Body of pancreas (tissue), 4 donors: ENCODE measurements at regions not wholly inside any gene's neighbourhood (a gene's known extent, or its start where the extent isn't known, plus 50 kb on each side); places are given as distances from the start of the nearest gene placed in this dataset.

ENCODE experiments used
- ATAC-seq: fragments of 150-250 bp; one replicate; pipeline ENCODE4 v1.9.1; 2016
- DNase-seq, 4 donors: peaks; one replicate each; pipeline ENCODE4 v3.0.0-alpha.2; 2019
- H3K27ac ChIP-seq, 4 donors: fragments of 200-600 bp; sonication (generic); 1 replicate in 3 of 4; 2 replicates in 1 of 4; pipeline versions ENCODE4 v1.5.1 to v1.6.1; 2016 to 2019; ENCODE audit warnings: mild to moderate bottlenecking in 1 of 4, mixed read lengths in 1 of 4, moderate library complexity in 1 of 4
- H3K27me3 ChIP-seq, 2 donors: fragments of 200-600 bp; sonication (generic); one replicate each; pipeline ENCODE4 v1.6.0; 2016; ENCODE audit warnings: mild to moderate bottlenecking in 1 of 2
- H3K36me3 ChIP-seq, 2 donors: fragments of 200-600 bp; sonication (generic); replicated peaks in 1 of 2; 2 replicates each; pipeline ENCODE4 v1.5.1; 2016; ENCODE audit warnings: low read depth in 2 of 2; ENCODE audit not compliant: insufficient read depth in 1 of 2
- H3K4me1 ChIP-seq: fragments of 200-600 bp; sonication (generic); one replicate; pipeline ENCODE4 v1.6.0; 2016
- H3K4me3 ChIP-seq, 2 donors: fragments of 200-600 bp; sonication (generic); 1 replicate in 1 of 2; 2 replicates in 1 of 2; pipeline ENCODE4 v1.5.1; 2016 to 2019
- H3K9me3 ChIP-seq, 3 donors: fragments of 200-600 bp; sonication (generic); 1 replicate in 2 of 3; 2 replicates in 1 of 3; pipeline ENCODE4 v1.5.1; 2016
- CTCF ChIP-seq, 7 experiments: fragments of 450-650 bp in 4 of 7; fragments of 200-600 bp in 3 of 7; sonication (generic) in 3 of 7; IDR thresholded peaks; one replicate each; pipeline ENCODE4 v1.5.1; 2016 to 2019; ENCODE audit warnings: antibody characterized with exemption in 7 of 7
- POLR2A ChIP-seq, 3 donors: fragments of 450-650 bp; IDR thresholded peaks; one replicate each; pipeline ENCODE4 v1.6.1; 2016; ENCODE audit warnings: antibody characterized with exemption in 3 of 3, mild to moderate bottlenecking in 2 of 3
- WGBS, 2 donors: methylation state at CpG; one replicate each; pipeline ENCODE4 v1.1.5; 2017; 5-methylcytosine and 5-hydroxymethylcytosine counted together
- intact Hi-C: fragments of 100-400 bp; cut with DNase I; formaldehyde crosslinking; loops from one replicate; pipeline ENCODE4 v1.15.1; 2023

- no peak for ATAC-seq
- H3K9me3 ChIP-seq: no peaks in the 10 kb centered on the region
- H3K27me3 ChIP-seq: no peaks in the 10 kb centered on the region
- intact Hi-C loops: no loop called here
- no peaks in the 10 kb centered on the region for H3K4me1 ChIP-seq
- no peak for TF ChIP-seq POLR2A (IDR thresholded peaks at IDR 0.05)
- no peak for TF ChIP-seq CTCF (IDR thresholded peaks at IDR 0.05)
- H3K36me3 ChIP-seq: no peaks in the 10 kb centered on the region
- no peak overlapping the region for H3K4me3 ChIP-seq
- WGBS, 2 donors: 36 to 48% methylated on average over 1 of the region's 1 CpG
- DNase-seq: no peak
- H3K27ac ChIP-seq: no peak overlapping the region
Measured at GRCh38 chr13:67614579-67614978, 384.4 kb upstream of the PCDH9 start.

- TF ChIP-seq POLR2A (IDR thresholded peaks at IDR 0.05): no peak
Measured at GRCh38 chr13:67614013-67614412, 383.9 kb upstream of the PCDH9 start.

GRCh38 chr13:67588607-67589006 is 358.5 kb upstream of the PCDH9 start:
- H3K27ac ChIP-seq: no peak overlapping the region
- no peaks in the 10 kb centered on the region for H3K36me3 ChIP-seq
- ATAC-seq (no peak), DNase-seq (no peak)
- no peaks in the 10 kb centered on the region for H3K4me1 ChIP-seq
- intact Hi-C loops: no loop called here
- H3K9me3 ChIP-seq: no peaks in the 10 kb centered on the region
- TF ChIP-seq POLR2A (IDR thresholded peaks at IDR 0.05) (no peak), CTCF (IDR thresholded peaks at IDR 0.05) (no peak)
- no peaks in the 10 kb centered on the region for H3K27me3 ChIP-seq
- 66 to 75% methylated on average over 4 of the region's 4 CpGs for WGBS, 2 donors
- H3K4me3 ChIP-seq: no peak overlapping the region

More at GRCh38 chr13:67614013-67614412, 383.9 kb upstream of the PCDH9 start:
- no peaks in the 10 kb centered on the region for H3K4me1 ChIP-seq
- no peak for ATAC-seq
- intact Hi-C loops: no loop called here
- no peak for DNase-seq
- H3K9me3 ChIP-seq: no peaks in the 10 kb centered on the region
- no peaks in the 10 kb centered on the region for H3K27me3 ChIP-seq
- WGBS, 2 donors: 75 to 76% methylated on average over 7 of the region's 7 CpGs
- no peaks in the 10 kb centered on the region for H3K36me3 ChIP-seq
- H3K4me3 ChIP-seq: no peak overlapping the region
- no peak overlapping the region for H3K27ac ChIP-seq

- TF ChIP-seq CTCF (IDR thresholded peaks at IDR 0.05) (no peak), POLR2A (IDR thresholded peaks at IDR 0.05) (no peak)
- DNase-seq (no peak), ATAC-seq (no peak)
- Histone ChIP-seq H3K9me3 (no peaks in the 10 kb centered on the region), H3K36me3 (no peaks in the 10 kb centered on the region), H3K4me3 (no peak overlapping the region), H3K4me1 (no peaks in the 10 kb centered on the region), H3K27ac (no peak overlapping the region), H3K27me3 (no peaks in the 10 kb centered on the region)
- intact Hi-C loops: no loop called here
- WGBS, 2 donors: 34 to 42% methylated on average over 1 of the region's 1 CpG
Measured at GRCh38 chr13:67577361-67577760, 347.2 kb upstream of the PCDH9 start.

GRCh38 chr13:67574320-67575233 is 344.4 kb upstream of the PCDH9 start:
- intact Hi-C loops: no loop called here
- Histone ChIP-seq H3K27ac (no peak overlapping the region), H3K27me3 (no peaks in the 10 kb centered on the region), H3K4me1 (no peaks in the 10 kb centered on the region), H3K4me3 (no peak overlapping the region), H3K36me3 (no peaks in the 10 kb centered on the region), H3K9me3 (no peaks in the 10 kb centered on the region)
- no peak for TF ChIP-seq CTCF (IDR thresholded peaks at IDR 0.05)
- no peak for TF ChIP-seq POLR2A (IDR thresholded peaks at IDR 0.05)
- 43 to 56% methylated on average over 5 of the region's 5 CpGs for WGBS, 2 donors
- no peak for DNase-seq
- no peak for ATAC-seq
